HG03135 (cell line): ENCODE measurements at regions not wholly inside any gene's neighbourhood (a gene's known extent, or its start where the extent isn't known, plus 50 kb on each side); places are given as distances from the start of the nearest gene placed in this dataset.
"Not testable (repeated sequence)": the region's sequence is repeated elsewhere in the genome, so short reads cannot be mapped to it uniquely, and the experiment has no call there.

ENCODE experiments used
- ATAC-seq: cut with Tn5 transposase; IDR thresholded peaks from one replicate; pipeline ENCODE4 v1.9.1; 2021; ENCODE audit warnings: mild to moderate bottlenecking, moderate library complexity; ENCODE audit not compliant: unreplicated experiment

DNA sequence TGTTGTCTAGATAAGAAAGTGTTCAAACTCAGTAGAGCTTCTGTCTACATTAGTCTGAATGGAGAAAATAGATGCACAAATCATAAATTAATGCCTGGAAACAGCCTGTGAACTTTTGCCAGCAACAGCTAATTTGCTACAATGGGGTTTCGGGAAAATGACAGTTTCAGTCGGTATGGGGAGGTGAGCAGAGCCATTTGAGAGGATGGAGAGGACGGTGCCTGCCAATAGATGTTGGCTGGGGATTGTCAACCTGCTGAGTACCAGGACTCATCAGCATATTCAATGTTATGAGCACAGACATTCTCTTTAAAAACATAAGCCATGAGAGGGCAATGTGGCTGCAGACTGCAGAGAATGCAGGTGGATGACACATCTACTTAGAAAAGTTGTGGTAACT lies 230.3 kb upstream of the PCDH18 start:
- ATAC-seq = no peak

DNA sequence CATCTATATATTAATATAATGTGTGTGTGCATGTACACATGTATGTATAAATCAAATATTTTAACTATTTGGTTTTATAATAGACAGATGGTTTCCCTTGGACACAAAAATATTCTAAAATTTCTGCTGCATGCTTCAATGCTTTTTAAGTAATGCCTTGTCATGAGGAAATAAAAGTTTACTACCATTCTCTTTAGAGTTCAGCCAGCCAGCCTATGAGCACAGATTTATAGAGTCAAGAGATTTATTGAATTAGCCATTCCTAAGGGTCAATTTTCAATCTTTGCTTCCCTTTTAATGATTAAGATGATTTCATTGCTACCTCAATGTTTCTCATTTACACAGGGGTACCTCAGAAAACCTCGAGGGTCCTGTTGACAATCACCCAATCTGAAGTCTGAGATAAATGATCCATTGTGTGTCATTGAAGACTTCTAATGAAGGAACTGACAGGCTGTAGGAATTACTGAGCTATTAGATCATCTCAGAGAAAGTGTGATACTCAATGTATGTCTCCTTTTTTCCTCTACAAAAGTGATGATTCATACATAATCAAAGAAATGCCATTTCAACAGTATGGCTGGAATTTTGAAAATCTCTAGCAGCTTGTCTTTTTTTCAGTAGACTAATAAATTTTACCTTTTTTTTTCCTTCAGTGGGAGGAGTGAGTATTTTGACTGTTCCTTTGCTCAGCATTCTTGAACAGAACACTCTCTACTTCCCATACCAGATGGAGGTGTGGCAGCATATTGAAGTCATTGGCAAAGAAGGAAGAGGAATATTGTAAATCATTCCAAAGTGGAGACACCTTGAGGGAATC lies 222.6 kb upstream of the PCDH18 start:
- ATAC-seq = no peak

DNA sequence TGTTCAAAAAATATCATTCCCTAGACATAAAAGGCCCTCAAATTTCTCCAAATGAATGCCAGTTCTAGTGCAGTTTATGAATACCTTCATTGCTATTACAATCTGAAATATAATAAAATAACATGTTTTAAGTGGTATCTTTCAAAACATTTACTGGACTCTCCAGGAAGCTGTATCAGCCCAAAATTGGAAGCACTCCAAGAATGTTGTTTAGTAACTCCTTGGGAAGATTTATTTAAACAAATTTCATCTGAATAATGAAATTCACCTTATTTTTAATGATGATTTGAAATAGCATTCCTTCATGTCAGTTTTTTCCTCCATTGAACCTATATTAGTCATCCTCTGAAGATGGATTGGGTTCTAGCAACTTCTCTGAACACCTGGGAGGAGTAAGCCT lies 217.2 kb upstream of the PCDH18 start:
- no peak for ATAC-seq

DNA sequence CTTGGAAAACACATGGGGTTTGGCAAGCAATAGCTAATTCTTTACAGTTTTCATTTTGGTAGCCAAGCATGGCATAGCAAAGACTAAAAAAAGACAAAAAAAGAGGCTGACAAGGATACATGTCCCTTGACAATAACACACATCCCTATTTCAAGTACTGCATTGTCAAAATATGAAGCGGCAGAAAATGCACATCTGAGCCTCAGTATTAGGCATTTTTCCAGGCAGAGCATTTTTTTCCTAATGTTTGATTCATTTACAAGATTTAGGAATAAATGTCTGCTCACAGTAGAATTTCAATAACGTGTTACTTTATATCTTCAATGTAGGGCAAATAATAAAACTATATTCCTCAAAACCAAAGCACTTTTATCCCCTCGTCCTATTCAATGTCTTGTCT lies 216.3 kb upstream of the PCDH18 start:
- ATAC-seq = no peak

DNA sequence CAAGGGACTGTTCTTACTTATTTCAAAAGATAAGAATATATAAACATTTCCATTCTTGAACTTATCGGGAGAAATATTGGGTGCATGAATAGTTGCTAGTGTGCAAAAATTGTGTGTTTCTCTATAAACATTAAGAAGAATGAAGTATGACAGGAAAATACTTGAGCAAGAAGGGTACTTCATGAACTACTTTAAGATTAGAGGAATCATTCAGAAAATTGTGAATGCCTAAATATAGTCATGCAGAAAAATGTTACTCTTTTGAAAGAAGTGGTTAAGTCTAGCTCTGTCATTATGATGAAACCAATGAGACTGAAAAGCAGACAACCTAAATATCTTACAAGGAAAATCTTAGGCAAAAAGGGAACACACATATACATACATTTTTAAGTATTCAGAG lies 207.8 kb upstream of the PCDH18 start:
- no peak for ATAC-seq

DNA sequence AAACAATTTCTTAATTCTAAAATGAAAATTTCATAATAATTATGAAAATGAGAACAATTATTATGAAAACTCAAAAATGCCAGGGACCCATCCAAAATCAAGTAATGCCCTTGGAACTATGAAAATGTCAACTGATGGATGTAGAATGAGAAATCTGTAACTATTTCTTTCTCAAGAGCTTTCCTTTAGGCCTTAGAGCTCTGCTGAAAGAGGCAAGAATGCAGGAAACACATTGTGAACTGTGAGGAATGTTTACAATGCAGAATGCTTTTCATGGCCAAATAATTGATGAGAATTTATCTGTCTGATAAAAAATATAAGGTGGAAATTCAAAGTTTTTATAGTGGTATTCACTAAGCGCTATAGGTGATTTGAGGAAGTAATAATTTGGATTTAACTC lies 207.1 kb upstream of the PCDH18 start:
- no peak for ATAC-seq

DNA sequence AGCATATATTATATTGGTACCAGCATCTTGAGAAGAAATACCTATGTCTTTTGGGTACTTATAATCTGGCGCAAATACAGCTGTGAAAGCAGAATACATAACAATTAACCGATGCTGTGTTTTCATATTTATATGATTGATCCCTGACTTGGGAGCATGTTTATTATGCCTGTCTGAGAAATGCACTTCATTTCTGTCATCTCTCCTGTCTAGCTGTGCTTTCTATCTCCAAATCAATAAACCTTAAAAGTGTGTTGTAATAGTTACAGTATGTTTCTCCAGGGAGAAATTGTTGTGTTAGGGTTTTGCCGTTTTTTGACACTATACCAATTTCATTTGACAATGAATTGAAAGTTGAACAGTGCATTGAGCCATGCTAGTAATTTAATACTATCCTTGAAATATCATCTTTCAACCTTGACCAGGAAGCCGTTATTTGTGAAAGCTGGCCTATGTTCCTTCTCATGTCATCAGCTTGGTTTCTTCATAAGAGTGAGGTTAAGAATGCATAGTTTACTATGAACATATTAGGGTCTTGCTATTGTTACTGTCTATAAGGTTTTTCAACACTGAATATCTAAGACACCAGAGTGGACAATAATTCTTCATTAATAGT lies 206.2 kb upstream of the PCDH18 start:
- no peak for ATAC-seq

DNA sequence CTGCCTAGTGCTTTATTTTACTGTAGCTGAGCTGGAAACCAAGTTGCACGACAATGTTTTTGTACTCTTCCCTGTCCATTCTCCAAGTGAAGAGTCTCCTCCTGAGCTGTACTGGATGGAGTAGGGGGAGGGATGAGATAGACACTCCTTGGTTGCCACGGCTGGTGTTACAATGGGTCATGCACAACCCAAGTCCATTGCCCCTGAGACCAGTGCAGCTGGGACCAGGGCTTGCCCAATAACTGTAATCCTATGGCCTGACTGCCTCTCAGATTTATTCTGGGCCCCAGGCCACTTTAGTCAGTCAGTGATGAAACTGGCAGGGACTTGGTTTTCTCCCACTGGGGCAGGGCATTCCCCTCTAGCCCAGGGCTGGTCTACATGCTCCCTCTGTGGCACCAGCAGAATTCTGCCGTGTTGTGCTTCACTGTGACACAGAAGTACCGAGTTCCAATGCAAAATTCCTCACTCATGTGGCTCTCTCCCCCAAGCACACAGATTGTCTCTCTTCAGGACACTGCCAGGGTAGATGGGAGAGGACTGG lies 203.3 kb upstream of the PCDH18 start:
- no peak for ATAC-seq

DNA sequence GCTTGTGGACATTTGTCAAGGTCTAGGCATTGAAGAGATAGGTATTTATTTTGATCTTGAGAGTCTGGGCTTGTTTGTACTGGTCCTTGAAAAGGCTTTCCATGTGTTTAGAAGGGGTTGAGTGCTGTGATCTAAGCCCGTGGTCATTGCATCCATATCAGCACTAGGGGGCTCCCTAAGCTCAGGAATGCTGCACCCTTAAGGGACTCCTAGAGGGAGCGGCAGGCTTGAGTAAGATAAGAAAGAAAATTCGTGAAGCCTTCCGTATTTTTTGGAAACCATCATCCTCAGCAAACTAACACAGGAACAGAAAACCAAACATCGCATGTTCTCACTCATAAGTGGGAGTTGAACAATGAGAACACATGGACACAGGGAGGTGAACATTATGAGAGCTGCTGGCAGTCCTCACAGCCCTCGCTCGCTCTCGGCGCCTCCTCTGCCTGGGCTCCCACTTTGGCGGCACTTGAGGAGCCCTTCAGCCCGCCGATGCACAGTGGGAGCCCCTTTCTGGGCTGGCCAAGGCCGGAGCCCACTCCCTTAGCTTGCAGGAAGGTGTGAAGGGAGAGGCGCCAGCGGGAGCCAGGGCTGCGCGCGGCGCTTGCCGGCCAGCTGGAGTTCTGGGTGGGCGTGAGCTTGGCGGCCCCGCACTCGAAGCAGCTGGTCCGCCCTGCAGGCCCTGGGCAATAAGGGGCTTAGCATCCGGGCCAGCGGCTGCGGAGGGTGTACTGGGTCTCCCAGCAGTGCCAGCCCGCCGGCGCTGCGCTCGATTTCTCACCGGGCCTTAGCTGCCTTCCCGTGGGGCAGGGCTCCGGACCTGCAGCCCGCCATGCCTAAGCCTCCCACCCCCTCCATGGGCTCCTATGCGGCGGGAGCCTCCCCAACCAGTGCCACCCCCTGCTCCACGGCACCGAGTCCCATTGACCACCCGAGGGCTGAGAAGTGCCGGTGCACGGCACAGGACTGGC lies 201.2 kb upstream of the PCDH18 start:
- ATAC-seq = not testable (repeated sequence)

DNA sequence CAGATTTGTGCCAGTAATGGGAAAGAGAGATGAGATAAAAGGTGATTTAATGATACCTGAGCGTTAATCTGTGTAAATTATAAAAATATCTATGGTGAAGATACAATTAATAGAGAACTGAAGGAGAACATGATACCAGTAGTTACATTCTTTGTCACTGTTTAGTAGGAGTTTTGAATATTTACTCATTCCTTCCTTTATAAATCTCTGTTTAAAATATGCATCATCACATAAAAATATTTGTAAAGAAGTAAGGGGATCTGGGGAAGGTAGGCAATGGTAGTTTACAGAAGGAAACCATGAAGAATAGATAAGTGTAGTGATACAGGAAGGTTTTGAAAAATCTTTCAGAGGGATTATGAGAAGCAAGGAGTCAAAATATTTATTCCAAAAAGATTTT lies 190.6 kb upstream of the PCDH18 start:
- ATAC-seq = no peak

DNA sequence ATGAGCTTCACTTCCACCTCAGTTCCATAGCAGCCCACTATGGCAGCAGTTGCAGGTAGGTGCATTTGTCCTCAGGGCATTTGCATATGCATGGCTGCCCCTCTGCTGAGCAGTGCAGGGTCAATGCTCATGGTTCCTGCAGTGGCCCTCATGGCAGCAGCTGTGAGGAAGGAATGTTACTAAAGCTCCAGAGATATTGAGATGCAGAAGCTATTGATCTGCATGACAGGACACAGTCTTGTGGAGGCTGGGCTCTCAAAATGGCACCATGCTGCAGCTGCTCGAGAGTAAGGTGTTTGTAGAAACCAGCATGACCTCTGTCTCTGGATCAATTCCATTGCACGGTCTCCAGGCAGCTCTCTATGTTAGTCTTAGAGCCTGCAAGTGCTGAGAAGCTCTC lies 179.2 kb upstream of the PCDH18 start:
- ATAC-seq = no peak

DNA sequence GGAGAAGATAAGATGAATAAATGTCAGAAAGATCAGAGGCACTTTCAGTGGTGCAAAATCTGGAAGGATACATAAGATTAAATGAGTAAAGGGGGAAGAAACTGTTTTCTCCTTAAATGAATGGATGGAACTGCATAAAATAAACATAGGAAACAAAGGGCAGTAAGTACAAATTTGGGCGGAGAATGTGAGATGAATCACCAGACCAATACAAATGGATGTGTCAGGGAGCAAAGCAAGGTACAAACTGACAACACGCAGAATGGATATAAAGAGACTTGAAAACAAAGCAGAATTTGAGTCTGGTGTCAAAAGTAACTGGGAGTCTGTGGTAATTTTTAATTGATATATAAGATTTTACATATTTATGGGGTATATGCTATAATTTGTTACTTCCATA lies 175.3 kb upstream of the PCDH18 start:
- ATAC-seq = no peak

DNA sequence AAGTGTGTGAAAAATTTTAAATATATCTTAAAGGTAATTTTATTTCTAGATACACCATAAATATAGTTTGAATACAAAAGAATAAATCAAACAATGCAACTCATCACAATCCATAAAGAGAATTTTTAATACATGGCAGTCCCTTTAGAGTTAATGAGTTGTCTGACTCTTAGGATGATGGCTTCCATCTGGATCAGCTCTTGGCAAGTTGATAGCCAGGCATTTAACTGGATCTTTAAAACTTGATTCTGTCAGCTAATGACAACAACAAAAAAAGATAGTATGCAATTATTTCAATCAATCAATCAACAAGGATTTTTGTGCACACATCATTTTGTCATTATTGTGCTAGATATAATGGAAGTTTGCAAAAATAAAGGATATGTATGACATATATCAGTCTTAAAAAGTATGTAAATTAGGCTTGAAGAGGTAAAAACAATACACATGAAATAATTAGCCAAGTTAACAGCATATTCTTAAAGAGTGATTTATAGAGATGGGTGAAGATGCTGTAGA lies 174.9 kb upstream of the PCDH18 start:
- no peak for ATAC-seq

DNA sequence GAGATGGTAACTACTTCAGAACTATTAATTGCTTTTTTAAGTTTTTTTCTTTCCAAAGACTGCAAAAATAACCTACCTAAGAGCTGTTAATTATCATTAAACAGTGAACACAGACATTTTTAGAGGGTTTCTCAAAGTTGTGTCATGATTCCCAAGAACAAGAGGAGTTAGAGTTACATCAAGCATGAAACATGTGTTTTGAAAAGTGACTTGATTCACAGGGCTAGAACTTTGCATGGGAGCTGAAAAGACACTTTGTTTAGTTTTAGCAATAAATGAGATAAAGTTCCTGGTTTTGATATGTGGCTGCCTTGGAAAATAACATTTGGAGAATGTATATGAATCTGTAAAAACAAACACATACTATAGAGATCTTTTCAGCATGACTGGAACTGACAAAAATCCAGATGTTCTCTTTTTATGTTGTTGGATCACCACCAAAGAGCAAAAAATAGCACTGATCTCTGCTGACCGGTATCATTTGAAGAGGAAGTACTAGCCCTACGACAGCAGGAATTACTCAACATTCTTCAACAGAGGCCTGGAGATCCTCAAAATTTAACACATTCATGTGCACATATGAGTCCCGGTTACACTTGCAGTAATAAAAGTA lies 173.0 kb upstream of the PCDH18 start:
- ATAC-seq = no peak

DNA sequence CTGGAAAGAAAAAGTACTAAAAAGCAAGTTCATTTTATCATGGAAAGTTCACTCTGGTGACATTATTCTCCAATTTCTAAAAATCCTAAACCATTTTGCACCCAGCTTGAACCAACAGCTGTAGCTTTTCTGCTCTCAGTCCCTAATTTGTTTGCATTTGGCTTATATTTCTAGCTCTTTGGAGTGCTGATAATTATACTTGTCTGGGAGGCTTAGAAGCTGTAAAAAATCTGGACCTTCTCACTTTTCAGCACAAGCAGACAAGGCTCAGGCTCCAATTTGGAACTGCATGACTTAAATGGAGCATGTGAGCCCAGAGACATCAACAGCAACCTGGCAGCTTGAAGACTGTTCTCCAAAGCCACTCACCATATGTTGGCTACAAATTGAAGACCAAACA lies 170.9 kb upstream of the PCDH18 start:
- ATAC-seq = no peak

DNA sequence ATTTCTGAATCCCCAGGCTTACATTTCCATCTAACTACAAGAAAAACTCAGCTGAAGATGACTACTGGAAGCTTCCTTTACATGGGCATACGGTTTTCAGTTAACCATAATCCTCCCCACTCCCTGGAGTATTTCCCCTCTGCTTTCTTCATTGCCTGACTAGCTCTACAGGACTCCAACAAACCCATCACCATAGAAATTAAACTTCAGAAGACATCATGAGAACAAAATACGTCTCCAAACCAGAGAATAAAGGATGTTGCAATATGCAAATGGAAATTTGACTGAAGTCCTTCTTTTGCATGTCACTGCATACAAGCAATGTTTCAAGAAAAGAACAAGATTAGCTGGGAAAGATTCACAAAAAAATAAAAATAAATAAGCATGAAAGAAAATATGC lies 170.2 kb upstream of the PCDH18 start:
- no peak for ATAC-seq

DNA sequence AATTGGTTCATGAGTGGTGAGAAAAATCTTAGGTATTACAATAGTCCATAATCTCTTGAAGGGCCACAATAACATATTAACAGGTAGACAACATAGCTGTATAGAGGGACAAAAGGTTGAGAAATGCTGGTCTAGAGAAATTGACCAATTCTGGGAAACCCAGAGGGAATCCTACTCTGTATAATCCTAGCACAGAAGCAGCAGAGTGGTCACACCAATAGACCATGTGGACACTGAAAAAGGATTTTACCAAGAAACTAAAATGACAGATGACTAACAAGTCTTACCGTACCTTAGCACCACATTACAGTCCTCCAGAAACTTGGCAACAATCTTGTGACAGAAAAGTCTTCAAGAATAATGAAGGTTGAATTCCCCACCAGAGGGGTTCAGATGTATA lies 169.1 kb upstream of the PCDH18 start:
- ATAC-seq = no peak

DNA sequence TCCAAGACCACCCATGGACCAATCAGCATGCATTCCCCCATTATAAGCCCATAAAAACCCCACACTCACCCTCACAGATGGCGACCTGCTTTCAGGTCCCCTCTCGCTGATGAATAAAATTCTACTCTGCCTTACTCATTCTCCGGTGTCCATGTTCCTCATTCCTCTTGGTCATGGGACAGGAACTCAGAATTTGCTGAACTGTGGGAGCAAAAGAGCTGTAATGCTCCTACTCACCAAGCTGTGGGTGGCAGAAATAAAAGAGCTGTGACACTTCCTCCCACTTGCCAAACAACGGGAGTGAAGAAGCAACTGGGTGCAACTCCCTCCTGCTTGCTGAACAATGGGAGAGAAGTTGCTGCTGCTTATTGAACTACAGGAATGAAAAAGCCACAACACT lies 168.5 kb upstream of the PCDH18 start:
- ATAC-seq = no peak

DNA sequence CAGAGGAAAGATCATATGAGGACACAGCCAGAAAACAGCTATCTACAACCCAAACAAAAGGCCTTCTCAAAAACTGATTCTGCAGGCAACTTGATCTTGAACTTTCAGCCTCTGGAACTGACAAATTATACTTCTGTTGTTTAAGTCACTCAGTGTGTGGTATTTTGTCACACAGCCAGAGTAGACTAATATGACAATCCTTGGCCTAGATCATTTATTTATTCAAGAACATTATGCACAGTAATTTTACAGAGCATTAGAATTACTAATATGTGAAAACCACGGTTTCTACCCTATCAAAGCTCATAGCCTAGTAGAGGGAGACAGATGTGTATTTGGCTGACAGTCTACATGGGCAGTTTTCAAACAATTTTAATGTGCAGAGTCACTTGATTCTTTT lies 167.8 kb upstream of the PCDH18 start:
- no peak for ATAC-seq

DNA sequence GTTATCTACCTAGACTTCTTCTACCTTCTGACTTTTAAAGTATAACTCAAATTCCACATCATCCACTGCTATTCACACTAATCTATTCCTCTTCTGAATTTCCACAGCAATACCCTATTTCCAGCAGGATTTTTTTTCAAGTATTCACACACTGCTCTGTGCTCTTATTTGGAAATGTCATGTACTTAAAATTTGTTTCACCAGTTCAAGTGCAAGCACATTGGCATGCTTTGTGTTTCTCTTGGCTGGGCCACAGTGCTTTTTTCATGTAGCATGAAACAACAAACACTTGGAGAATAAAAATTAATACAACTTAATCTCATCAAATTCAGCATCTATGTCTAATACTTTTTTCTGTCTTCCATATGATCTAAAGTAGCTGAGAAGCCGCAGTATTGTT lies 161.8 kb upstream of the PCDH18 start:
- ATAC-seq = no peak

DNA sequence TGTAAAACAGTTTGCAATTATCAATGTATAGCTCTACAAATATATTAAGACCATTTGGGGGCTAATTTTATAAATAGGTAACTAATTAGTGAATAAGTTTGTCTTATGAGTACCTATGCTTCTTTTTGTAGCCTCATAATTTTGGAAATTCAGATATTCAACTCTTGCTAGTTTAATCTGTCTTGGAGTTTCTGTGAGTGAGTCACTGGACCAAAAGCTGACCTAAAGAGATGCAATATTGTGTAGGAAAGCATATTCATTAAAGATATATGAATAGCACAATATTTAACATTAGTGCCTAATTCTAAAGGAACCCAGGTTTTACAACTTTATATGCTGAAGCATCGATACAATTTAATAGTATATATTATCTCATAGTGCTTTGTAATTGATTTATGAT lies 161.3 kb upstream of the PCDH18 start:
- ATAC-seq = no peak
